ENCODE measurements at regions not wholly inside any gene's neighbourhood (a gene's known extent, or its start where the extent isn't known, plus 50 kb on each side); places are given as distances from the start of the nearest gene placed in this dataset.
"Not testable (repeated sequence)": the region's sequence is repeated elsewhere in the genome, so short reads cannot be mapped to it uniquely, and the experiment has no call there.

GRCh38 chr1:233722212-233722979, 108.5 kb downstream of the KCNK1 start:
- DNase-seq, result no peak

DNA sequence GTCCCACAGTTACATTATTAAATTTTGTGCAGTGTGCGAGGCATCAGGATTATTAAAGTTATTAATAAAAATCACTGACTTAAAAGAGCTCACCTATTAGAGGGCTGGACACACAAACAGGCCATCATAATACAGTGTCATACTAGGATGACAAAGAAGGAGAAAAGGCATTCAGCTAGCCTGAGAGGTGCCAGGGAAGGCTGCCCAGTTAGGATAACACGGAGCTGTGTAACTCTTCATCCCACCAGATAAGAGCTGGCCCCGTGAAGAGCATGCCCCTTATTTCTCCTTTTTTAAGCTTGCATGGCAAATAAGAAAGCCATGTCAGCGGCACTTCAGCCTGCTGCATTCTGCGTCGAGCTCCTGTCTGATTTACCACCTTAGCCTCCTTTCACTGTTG, 109.5 kb downstream of the KCNK1 start:
- DNase-seq, result no peak

- DNase-seq, result not testable (repeated sequence)
These were observed 110.3 kb downstream of the KCNK1 start for GRCh38 chr1:233724131-233724631.

DNA sequence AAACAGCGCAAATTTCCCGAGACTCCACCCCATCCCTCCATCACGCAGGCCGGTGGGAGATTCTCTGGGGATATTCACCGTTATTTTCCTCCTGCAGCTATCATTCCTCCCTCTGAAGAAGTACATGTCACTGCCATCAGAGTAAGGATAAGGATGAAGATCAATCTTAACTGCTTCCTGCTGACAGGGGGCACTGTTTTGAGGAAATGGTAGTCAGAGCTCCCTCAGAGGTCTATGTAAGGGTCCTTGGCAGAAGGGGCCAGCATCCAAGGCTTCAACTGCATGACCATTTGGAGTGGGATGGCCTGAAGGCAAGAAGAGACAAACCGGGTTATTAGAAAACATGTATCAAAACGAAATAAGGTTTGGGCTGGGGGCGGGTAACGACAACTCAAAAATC, 111.5 kb downstream of the KCNK1 start:
- no peak for DNase-seq

- no peak for DNase-seq
These were observed 114.8 kb downstream of the KCNK1 start for GRCh38 chr1:233728721-233729120.

DNA sequence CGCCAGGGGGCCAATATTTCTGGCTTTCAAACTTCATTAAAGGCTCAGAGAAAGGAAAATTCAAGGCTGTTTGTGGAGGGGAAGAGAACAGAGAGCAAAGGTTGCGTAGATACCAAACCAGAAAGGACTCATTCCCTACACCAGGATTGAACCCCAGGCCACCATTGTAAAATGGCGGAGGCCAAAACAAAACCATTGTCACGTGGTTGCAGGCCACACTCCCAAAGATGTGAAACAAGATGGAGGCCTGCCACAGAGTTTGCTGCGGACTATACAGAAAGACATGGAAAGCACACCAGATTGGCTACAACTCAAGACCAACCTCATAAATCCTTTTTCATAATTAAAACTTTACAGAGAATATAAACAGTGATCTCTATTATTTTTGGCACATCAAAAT, 116.5 kb downstream of the KCNK1 start:
- DNase-seq, result no peak

GRCh38 chr1:233730809-233731208, 116.9 kb downstream of the KCNK1 start:
- DNase-seq, result no peak

DNA sequence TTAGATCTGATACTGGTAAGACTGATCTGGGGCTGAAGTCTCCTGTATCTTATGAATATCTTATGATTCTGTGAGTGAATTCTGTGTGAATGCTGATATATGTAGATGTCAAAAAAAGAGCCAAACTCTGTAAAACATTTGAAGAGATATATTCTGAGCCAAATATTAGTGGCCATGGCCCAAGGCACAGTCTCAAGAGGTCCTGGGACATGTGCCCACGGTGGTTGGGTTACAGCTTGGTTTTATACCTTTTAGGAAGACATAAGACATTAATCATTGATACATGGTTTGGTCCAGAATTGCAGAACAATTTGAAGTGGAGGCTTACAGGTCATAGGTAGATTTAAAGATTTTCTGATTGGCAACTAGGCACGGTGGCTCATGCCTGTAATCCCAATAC, 118.3 kb downstream of the KCNK1 start:
- DNase-seq, result no peak

DNA sequence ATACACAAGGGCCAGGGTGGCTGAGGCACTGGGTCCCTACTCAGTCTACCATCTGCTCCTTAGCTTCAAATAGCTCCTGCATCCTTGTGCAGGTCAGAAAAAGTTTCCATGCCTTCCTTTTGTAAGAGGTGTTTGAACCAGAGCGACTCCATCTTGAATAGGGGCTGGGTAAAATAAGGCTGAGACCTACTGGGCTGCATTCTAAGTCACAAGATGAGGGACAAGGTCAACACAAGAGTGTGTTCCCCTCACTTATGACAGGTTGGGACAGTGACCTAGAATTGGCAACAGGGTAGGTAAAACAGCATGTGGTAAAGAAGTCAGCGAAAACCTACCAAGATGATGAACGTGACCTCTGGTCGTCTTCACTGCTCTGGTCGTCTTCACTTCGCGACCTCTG, 120.5 kb downstream of the KCNK1 start:
- no peak for DNase-seq

DNA sequence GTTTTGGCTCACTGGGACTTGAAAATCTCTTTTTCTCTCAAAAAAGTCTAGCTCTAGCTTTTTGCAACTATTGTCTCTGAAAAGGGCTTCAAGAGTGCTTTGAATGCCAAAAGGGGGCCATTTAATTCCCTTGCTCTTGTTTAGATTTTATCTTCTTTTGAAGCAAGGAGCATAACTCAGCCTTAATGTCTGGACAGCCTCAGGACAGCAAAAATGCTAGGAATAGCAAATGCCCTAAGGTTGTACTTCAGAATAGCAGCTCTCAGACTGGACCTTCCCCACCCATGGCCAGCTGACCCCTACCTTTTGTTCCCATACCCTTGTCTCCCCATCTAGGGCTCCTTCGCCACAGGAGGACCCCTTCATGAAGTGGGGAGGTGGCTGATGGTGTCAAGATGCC, 121.4 kb downstream of the KCNK1 start:
- DNase-seq, result no peak

- DNase-seq, result no peak
These were observed 121.9 kb downstream of the KCNK1 start for GRCh38 chr1:233735847-233736246.

- DNase-seq, result no peak
These were observed 123.4 kb downstream of the KCNK1 start for GRCh38 chr1:233737341-233737740.

- no peak for DNase-seq
These were observed 124.5 kb downstream of the KCNK1 start for GRCh38 chr1:233738396-233738795.

- no peak for DNase-seq
These were observed 124.9 kb downstream of the KCNK1 start for GRCh38 chr1:233738850-233739249.

DNA sequence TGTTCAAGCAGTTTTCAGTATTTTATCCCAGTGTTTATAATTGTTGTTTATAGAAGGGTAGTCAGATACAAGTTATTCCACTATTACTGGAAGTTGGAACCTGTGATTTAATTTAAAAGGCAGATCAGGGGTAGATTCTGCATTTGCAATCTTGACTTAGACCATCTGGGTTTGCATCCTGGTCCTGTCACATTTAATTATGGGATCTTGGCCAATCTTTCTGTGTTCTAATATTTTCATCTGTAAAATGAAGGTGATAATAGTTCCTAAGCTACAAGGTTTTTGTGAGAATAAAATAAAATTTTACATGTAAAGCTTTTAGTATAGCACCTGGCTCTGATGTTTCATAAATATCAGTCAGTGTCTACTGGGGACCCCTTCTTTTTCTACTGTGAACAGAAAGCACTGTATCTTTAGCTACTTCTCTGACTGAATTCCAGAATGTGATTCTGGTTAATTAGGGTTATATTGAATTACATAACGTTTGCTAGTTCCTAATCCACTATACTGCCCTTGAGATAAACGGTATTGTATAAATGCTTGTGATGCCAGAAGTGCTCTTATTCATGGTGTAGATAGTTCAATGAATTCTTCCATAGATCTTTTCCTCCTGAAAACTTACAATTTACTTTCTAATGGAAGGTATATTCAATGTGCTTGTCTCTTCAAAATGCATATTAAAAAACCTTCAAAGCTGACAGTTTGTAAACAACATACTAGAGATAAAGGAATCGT, 131.0 kb downstream of the KCNK1 start:
- no peak for DNase-seq

DNA sequence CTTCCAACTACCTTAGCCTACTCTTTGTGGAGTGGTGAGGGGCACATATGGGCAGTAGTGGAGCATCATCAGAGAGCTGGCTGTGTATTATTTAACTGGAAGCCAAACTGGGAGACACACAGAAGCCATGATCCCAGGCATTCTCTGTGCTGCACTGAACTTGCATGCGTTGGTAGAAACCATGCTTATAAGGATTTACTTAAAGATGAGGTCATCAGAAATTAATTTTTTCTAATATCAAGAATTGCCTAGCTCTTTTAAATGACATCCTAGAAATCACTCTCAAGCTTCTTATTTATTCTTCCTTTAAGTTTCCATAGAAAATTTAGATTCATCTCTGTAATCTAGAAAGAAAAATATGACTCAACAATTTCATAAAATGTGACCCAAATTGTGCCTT, 136.2 kb downstream of the KCNK1 start:
- DNase-seq, result no peak

- no peak for DNase-seq
These were observed 144.8 kb upstream of the SLC35F3 start for GRCh38 chr1:233759665-233760064.

DNA sequence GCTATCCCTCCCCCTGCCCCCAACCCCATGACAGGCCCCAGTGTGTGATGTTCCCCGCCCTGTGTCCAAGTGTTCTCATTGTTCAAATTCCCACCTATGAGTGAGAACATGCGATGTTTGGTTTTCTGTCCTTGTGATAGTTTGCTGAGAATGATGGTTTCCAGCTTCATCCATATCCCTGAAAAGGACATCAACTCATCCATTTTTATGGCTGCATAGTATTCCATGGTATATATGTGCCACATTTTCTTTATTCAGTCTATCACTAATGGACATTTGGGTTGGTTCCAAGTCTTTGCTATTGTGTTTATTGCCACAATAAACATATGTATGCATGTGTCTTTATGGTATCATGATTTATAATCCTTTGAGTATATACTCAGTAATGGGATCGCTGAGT, 140.2 kb upstream of the SLC35F3 start:
- DNase-seq, result not testable (repeated sequence)

DNA sequence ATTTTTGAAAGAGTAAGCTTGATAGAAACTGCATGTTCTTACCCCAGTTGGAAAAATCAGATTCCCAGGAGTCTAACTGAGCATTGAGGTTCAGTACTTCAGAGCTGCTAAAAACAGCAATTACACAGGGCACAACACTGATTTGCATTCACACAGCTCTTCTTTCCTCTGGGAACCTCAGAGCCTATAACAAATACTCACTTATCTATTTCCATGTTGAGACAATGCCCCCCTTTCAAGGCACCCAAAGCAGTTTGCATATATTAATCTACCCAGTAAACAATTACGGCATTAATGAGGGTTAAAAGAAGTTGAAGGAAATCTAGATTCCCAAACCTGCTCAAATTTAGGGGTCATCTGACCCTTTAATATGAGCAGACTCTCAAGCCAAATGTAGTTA, 126.9 kb upstream of the SLC35F3 start:
- no peak for DNase-seq

DNA sequence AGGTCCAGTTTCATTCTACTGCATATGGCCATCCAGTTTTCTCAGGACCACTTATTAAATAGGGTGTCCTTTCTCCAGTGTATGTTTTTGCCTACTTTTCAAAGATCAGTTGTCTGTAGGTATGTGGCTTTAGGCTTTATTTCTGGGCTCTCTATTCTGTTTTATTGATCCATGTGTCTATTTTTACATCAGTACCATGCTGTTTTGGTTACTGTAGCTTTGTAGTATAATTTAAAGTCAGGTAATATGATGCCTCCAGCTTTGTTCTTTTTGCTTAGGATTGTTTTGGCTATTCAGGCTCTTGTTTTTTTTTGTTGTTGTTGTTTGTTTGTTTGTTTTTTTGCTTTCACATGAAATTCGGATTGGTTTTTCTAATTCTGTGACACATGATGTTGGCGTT, 124.4 kb upstream of the SLC35F3 start:
- DNase-seq, result no peak

- DNase-seq, result no peak
These were observed 121.4 kb upstream of the SLC35F3 start for GRCh38 chr1:233782937-233783586.

DNA sequence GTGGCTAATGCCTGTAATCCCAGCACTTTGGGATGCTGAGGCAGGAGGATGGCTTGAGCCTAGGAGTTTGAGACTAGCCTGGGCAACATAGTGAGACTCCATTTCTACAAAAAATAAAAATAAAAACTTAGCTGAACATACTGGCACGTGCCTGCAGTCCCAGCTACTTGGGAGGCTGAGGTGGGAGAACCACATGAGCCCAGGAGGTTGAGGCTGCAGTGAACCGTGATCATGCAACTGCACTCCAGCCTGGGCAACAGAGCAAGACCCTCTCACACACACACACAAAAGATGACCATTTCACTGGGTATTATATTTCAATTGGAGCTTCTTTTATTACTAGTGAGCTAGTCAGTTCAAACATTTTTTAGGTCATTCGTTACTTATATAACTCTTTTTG, 116.9 kb upstream of the SLC35F3 start:
- DNase-seq, result no peak

GRCh38 chr1:233788687-233789086, 115.8 kb upstream of the SLC35F3 start:
- no peak for DNase-seq

Measured in left kidney (tissue), 1 donor.